Endothelial cell (in vitro differentiated cells): ENCODE measurements at regions not wholly inside any gene's neighbourhood (a gene's known extent, or its start where the extent isn't known, plus 50 kb on each side); places are given as distances from the start of the nearest gene placed in this dataset.

Source experiments
- DNase-seq: peaks from one replicate; pipeline ENCODE4 v3.0.0; 2021; ENCODE audit warnings: low spot score
- H3K27ac Mint-ChIP-seq: one replicate; pipeline ENCODE4 v1.8.0; 2021; ENCODE audit warnings: mixed read lengths, inconsistent platforms; ENCODE audit not compliant: unreplicated experiment
- H3K27me3 Mint-ChIP-seq: one replicate; pipeline ENCODE4 v1.8.0; 2021; ENCODE audit warnings: mild to moderate bottlenecking, moderate library complexity, mixed read lengths, inconsistent platforms; ENCODE audit not compliant: unreplicated experiment
- H3K36me3 Mint-ChIP-seq: one replicate; pipeline ENCODE4 v1.8.0; 2021; ENCODE audit warnings: mild to moderate bottlenecking, low read depth, mixed read lengths, inconsistent platforms; ENCODE audit not compliant: unreplicated experiment
- H3K4me1 Mint-ChIP-seq: one replicate; pipeline ENCODE4 v1.8.0; 2021; ENCODE audit warnings: mild to moderate bottlenecking, mixed read lengths, inconsistent platforms; ENCODE audit not compliant: unreplicated experiment
- H3K4me3 Mint-ChIP-seq: one replicate; pipeline ENCODE4 v1.8.0; 2021; ENCODE audit warnings: mild to moderate bottlenecking, mixed read lengths, inconsistent platforms; ENCODE audit not compliant: unreplicated experiment
- H3K9me3 Mint-ChIP-seq: one replicate; pipeline ENCODE4 v1.8.0; 2021; ENCODE audit warnings: mixed read lengths, inconsistent platforms; ENCODE audit not compliant: unreplicated experiment
- CTCF ChIP-seq: fragments of 200-600 bp; sonication (generic); IDR thresholded peaks from one replicate; pipeline ENCODE4 v1.5.0; 2021; ENCODE audit warnings: antibody characterized with exemption; ENCODE audit not compliant: unreplicated experiment

- H3K36me3 Mint-ChIP-seq: no peaks in the 10 kb centered on the region
- H3K4me3 Mint-ChIP-seq: no peak overlapping the region
- H3K27me3 Mint-ChIP-seq: no peaks in the 10 kb centered on the region
- DNase-seq: no peak
- H3K9me3 Mint-ChIP-seq: no peaks in the 10 kb centered on the region
- H3K27ac Mint-ChIP-seq: no peak overlapping the region
- peaks cover 13% of the 10 kb centered on the region for H3K4me1 Mint-ChIP-seq
- no peak for TF ChIP-seq CTCF
Measured at GRCh38 chr18:22265838-22266237, 96.4 kb downstream of the GATA6 start.

DNA sequence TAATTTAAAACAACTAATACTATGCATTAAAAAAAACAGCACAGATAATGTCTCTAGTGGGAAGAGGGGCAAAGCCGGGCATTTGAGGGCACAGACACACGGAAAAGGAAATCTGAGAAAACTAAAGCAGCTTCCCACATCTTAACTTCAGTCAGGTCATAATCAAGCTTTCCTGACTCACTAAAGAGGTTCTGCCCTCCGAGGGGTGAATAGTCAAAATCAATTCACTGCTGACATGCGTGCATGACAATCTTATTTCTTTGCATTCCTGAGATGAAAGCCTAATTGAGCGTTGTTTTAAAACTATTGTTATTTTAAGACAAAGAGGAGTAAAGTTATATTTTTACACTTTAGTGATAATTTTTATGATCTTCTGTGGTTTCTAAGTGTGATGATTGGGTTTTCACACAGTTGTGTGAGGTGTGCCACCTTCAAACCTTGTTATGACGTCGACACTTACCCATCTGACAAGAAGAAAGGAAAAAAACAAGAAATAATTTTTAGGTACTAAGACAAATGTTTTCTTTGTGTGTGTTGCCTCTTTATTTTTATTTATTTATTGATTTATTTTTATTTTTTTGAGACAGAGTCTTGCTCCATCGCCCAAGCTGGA, 90.9 kb downstream of the GATA6 start:
- Mint-ChIP-seq H3K4me1 (peaks cover 48% of the 10 kb centered on the region), H3K36me3 (peaks cover 3% of the 10 kb centered on the region), H3K9me3 (no peaks in the 10 kb centered on the region), H3K4me3 (no peak overlapping the region), H3K27ac (peak overlapping the region; percentile 87), H3K27me3 (peaks cover 1% of the 10 kb centered on the region)
- no peak for DNase-seq
- no peak for TF ChIP-seq CTCF

- peaks cover 3% of the 10 kb centered on the region for H3K36me3 Mint-ChIP-seq
- no peak for TF ChIP-seq CTCF
- DNase-seq: no peak
- H3K27ac Mint-ChIP-seq: no peak overlapping the region
- H3K27me3 Mint-ChIP-seq: peaks cover 1% of the 10 kb centered on the region
- no peak overlapping the region for H3K4me3 Mint-ChIP-seq
- peaks cover 68% of the 10 kb centered on the region for H3K4me1 Mint-ChIP-seq
- no peaks in the 10 kb centered on the region for H3K9me3 Mint-ChIP-seq
Measured at GRCh38 chr18:22257022-22257543, 87.7 kb downstream of the GATA6 start.

- peaks cover 1% of the 10 kb centered on the region for H3K27me3 Mint-ChIP-seq
- peaks cover 71% of the 10 kb centered on the region for H3K4me1 Mint-ChIP-seq
- H3K36me3 Mint-ChIP-seq: no peaks in the 10 kb centered on the region
- no peak for TF ChIP-seq CTCF
- H3K4me3 Mint-ChIP-seq: peak overlapping the region; percentile 60
- peak overlapping the region; percentile 92 for H3K27ac Mint-ChIP-seq
- peak; percentile 9 for DNase-seq
- H3K9me3 Mint-ChIP-seq: no peaks in the 10 kb centered on the region
Measured at GRCh38 chr18:22254088-22254487, 84.7 kb downstream of the GATA6 start.

- H3K27ac Mint-ChIP-seq: peak overlapping the region; percentile 92
- peak; percentile 66 for DNase-seq
- H3K4me1 Mint-ChIP-seq: peaks cover 67% of the 10 kb centered on the region
- TF ChIP-seq CTCF: no peak
- no peaks in the 10 kb centered on the region for H3K9me3 Mint-ChIP-seq
- no peaks in the 10 kb centered on the region for H3K36me3 Mint-ChIP-seq
- peaks cover 1% of the 10 kb centered on the region for H3K27me3 Mint-ChIP-seq
- peak overlapping the region; percentile 60 for H3K4me3 Mint-ChIP-seq
Measured at GRCh38 chr18:22253676-22254075, 84.3 kb downstream of the GATA6 start.
